K562 (cell line): ENCODE measurements at regions not wholly inside any gene's neighbourhood (a gene's known extent, or its start where the extent isn't known, plus 50 kb on each side); places are given as distances from the start of the nearest gene placed in this dataset.
A peak's percentile ranks its signal among the peaks of the same experiment; 100 is the strongest.

Experiments used
- ATAC-seq: fragments of 200-7000 bp; cut with Tn5 transposase; 3 replicates; pipeline ENCODE4 v1.9.1; 2020; ENCODE audit warnings: moderate library complexity
- BruUV-seq: library from RNA; stranded (reverse); fragments of 400-500 nt; replicated peaks from 2 replicates; lab custom pipeline; 2021; lab: Mats Ljungman, UMichigan
- CTCF ChIA-PET: fragments of 300-600 bp; formaldehyde crosslinking; extraction: SDS; loops from one replicate; lab custom pipeline; 2021; ENCODE audit warnings: low intra/inter-chr PET ratio; lab: Yijun Ruan, JAX
- POLR2A ChIA-PET: fragments of 300-600, 350-650 bp; sonication (Branson Sonifier 250); formaldehyde crosslinking; extraction: SDS; loops from one replicate; lab custom pipeline; 2021; ENCODE audit warnings: antibody characterized with exemption, inconsistent platforms; lab: Yijun Ruan, JAX
- DNase-seq, 4 experiments: peaks; one replicate each; pipeline versions ENCODE4 v3.0.0 to v3.0.0-alpha.2; 2011 to 2018; ENCODE audit warnings: low spot score in 3 of 4, mixed read lengths in 3 of 4; ENCODE audit errors: extremely low read depth in 1 of 4
- FAIRE-seq: peaks from 2 replicates; lab custom pipeline; 2011; peaks lifted over from hg19 to GRCh38; lab: Jason Lieb, UNC
- H2AFZ ChIP-seq: 2 replicates; pipeline ENCODE4 v1.6.0; 2011; ENCODE audit warnings: low read depth, low read length, control low read depth, inconsistent platforms
- H3K27ac ChIP-seq: fragments of 200-600 bp; 3 replicates; pipeline ENCODE4 v1.8.0; 2011; ENCODE audit warnings: low read depth, mild to moderate bottlenecking, control low read depth, inconsistent platforms, low read length, moderate library complexity, mixed read lengths; ENCODE audit errors: extremely low read depth
- H3K27me3 ChIP-seq, 2 experiments: fragments of 300-600 bp in 1 of 2; 2 replicates in 1 of 2; 3 replicates in 1 of 2; pipeline versions ENCODE4 v1.6.0 to v1.8.0; 2011; ENCODE audit warnings: inconsistent platforms in 2 of 2, low read length in 2 of 2, mild to moderate bottlenecking in 1 of 2, mixed read lengths in 1 of 2, moderate library complexity in 1 of 2; ENCODE audit not compliant: control insufficient read depth in 2 of 2, insufficient read depth in 2 of 2
- H3K36me3 ChIP-seq: fragments of 300-600 bp; 3 replicates; pipeline ENCODE4 v1.8.0; 2011; ENCODE audit warnings: mild to moderate bottlenecking, low read length, inconsistent platforms; ENCODE audit not compliant: control insufficient read depth, insufficient read depth
- H3K4me1 ChIP-seq, 2 experiments: fragments of 200-600 bp in 1 of 2; replicated peaks in 1 of 2; 2 replicates in 1 of 2; 3 replicates in 1 of 2; pipeline versions ENCODE4 v1.5.1 to v1.8.0; 2011; ENCODE audit warnings: inconsistent platforms in 2 of 2, low read length in 2 of 2, mild to moderate bottlenecking in 1 of 2, mixed read lengths in 1 of 2, moderate library complexity in 1 of 2; ENCODE audit not compliant: control insufficient read depth in 2 of 2, insufficient read depth in 2 of 2
- H3K4me2 ChIP-seq: 2 replicates; pipeline ENCODE4 v1.6.1; 2011; ENCODE audit warnings: low read length, control low read depth, inconsistent platforms, mixed read lengths; ENCODE audit not compliant: insufficient read depth
- H3K4me3 ChIP-seq: fragments of 200-600 bp; sonication (generic), shearing (Covaris generic); 2 replicates; pipeline ENCODE4 v1.5.1; 2016; ENCODE audit warnings: control low read depth, inconsistent platforms
- H3K79me2 ChIP-seq: fragments of 200-600 bp; 3 replicates; pipeline ENCODE4 v1.8.0; 2011; ENCODE audit warnings: low read length, inconsistent platforms; ENCODE audit not compliant: control insufficient read depth, insufficient read depth
- H3K9ac ChIP-seq, 2 experiments: 2 replicates each; pipeline versions ENCODE4 v1.6.0 to v1.6.1; 2011; ENCODE audit warnings: low read depth in 2 of 2, low read length in 2 of 2, control low read depth in 1 of 2, inconsistent platforms in 1 of 2, mild to moderate bottlenecking in 1 of 2, mixed read lengths in 1 of 2; ENCODE audit not compliant: insufficient read depth in 1 of 2
- H3K9me1 ChIP-seq: one replicate; pipeline ENCODE4 v1.6.0; 2011; ENCODE audit warnings: inconsistent platforms, mild to moderate bottlenecking, low read length, moderate library complexity; ENCODE audit not compliant: control insufficient read depth, insufficient read depth
- H3K9me3 ChIP-seq: replicated peaks from 2 replicates; pipeline ENCODE4 v1.5.1; 2011; ENCODE audit warnings: low read depth, low read length, inconsistent platforms; ENCODE audit not compliant: control insufficient read depth, insufficient read depth
- H4K20me1 ChIP-seq: replicated peaks from 2 replicates; pipeline ENCODE4 v1.6.1; 2011; ENCODE audit warnings: low read length, inconsistent platforms, mixed read lengths; ENCODE audit not compliant: control insufficient read depth, insufficient read depth
- CREB1 ChIP-seq, 2 experiments: sonication (generic) in 1 of 2; formaldehyde crosslinking in 1 of 2; IDR thresholded peaks; 2 replicates each; pipeline versions ENCODE4 v1.6.1 to v1.8.0; 2012 to 2022; ENCODE audit warnings: inconsistent platforms in 1 of 2, mild to moderate bottlenecking in 1 of 2, missing genetic modification reagents in 1 of 2, moderate library complexity in 1 of 2
- DPF2 ChIP-seq: fragments of 450-650 bp; IDR thresholded peaks from 2 replicates; pipeline ENCODE4 v1.6.1; 2016
- E2F5 ChIP-seq: sonication (generic); formaldehyde crosslinking; IDR thresholded peaks from 2 replicates; pipeline ENCODE4 v1.8.0; 2022; ENCODE audit warnings: mild to moderate bottlenecking, missing genetic modification reagents
- GABPA ChIP-seq: fragments of 200-800 bp; sonication (Bioruptor generic); conservative IDR thresholded peaks from 2 replicates; pipeline ENCODE4 v1.6.1; 2016; ENCODE audit warnings: low read depth, missing genetic modification characterization, missing compliant biosample characterization
- GABPB1 ChIP-seq: sonication (generic); formaldehyde crosslinking; IDR thresholded peaks from 2 replicates; pipeline ENCODE4 v1.8.0; 2022; ENCODE audit warnings: mild to moderate bottlenecking, missing genetic modification reagents
- HOXB6 ChIP-seq: fragments of 250-450 bp; sonication (Bioruptor Pico); IDR thresholded peaks from 2 replicates; pipeline ENCODE4 v1.5.1; 2022; ENCODE audit warnings: mild to moderate bottlenecking, borderline replicate concordance
- PCBP1 ChIP-seq: fragments of 200-400 bp; formaldehyde crosslinking; IDR thresholded peaks from 2 replicates; pipeline ENCODE4 v1.6.1; 2018; ENCODE audit warnings: mild to moderate bottlenecking, low read depth, low read length; ENCODE audit not compliant: poor library complexity, severe bottlenecking
- RBFOX2 ChIP-seq: fragments of 200-400 bp; formaldehyde crosslinking; IDR thresholded peaks from 2 replicates; pipeline ENCODE4 v1.6.1; 2017; ENCODE audit warnings: low read depth, mild to moderate bottlenecking, low read length, moderate library complexity
- ZNF12 ChIP-seq: sonication (generic); formaldehyde crosslinking; IDR thresholded peaks from 2 replicates; pipeline ENCODE4 v1.4.0; 2020; ENCODE audit warnings: mild to moderate bottlenecking, missing genetic modification reagents
- ZNF134 ChIP-seq: fragments of 250-450 bp; sonication (Bioruptor Pico); conservative IDR thresholded peaks from 2 replicates; pipeline ENCODE4 v1.4.0; 2020
- ZNF175 ChIP-seq: fragments of 200-800 bp; sonication (Bioruptor generic); IDR thresholded peaks from 2 replicates; pipeline ENCODE4 v1.6.1; 2016; ENCODE audit warnings: low read depth, mild to moderate bottlenecking, missing genetic modification characterization, missing compliant biosample characterization
- WGBS: fragments of 100-300 bp; shearing (Covaris generic); methylation state at CpG from one replicate; pipeline ENCODE4 v1.1.6; 2016; ENCODE audit warnings: low coverage, mixed read lengths; ENCODE audit not compliant: insufficient coverage; ENCODE audit errors: missing lambda C conversion rate; 5-methylcytosine and 5-hydroxymethylcytosine counted together
- in situ Hi-C: fragments of 300-500 bp; cut with MboI; formaldehyde crosslinking; loops from 4 replicates; pipeline ENCODE4 v1.15.0; 2018; ENCODE audit warnings: inconsistent platforms, mixed read lengths
- intact Hi-C: fragments of 100-400 bp; cut with micrococcal nuclease; formaldehyde crosslinking; loops from 2 replicates; pipeline ENCODE4 v1.14.2; 2022
- TF ChIP-seq, protein P1 (sequence below): fragments of 450-650 bp; IDR thresholded peaks from 2 replicates; pipeline ENCODE4 v1.6.1; 2016; ENCODE audit warnings: borderline replicate concordance
- TF ChIP-seq, protein P2 (sequence below): conservative IDR thresholded peaks from 2 replicates; pipeline ENCODE4 v1.6.1; 2011; ENCODE audit warnings: low read depth, mild to moderate bottlenecking, low read length; ENCODE audit not compliant: control insufficient read depth
- TF ChIP-seq, protein P3 (sequence below): fragments of 250-450 bp; sonication (Bioruptor Pico); IDR thresholded peaks from 2 replicates; pipeline ENCODE4 v1.5.1; 2021; ENCODE audit warnings: mild to moderate bottlenecking

- H4K20me1 ChIP-seq = no peaks in the 10 kb centered on the region
- no TSS peak for BruUV-seq
- H3K9me1 ChIP-seq = no peaks in the 10 kb centered on the region
- peaks cover 5% of the 10 kb centered on the region; the same call in 1 of the 2 replicates for H3K9me3 ChIP-seq
- FAIRE-seq = no peak
- WGBS = 74% methylated on average over 45 of the region's 53 CpGs
- no peak overlapping the region for H3K27ac ChIP-seq
- CTCF ChIA-PET = no interaction called here
- intact Hi-C loops = no loop called here
- DNase-seq = no peak
- H3K4me1 ChIP-seq = peaks cover 0 to 11% of the 10 kb centered on the region in 2 experiments; a peak in 1 of 5 replicates
- H3K36me3 ChIP-seq = no peaks in the 10 kb centered on the region
- H3K4me2 ChIP-seq = no peak overlapping the region
- ATAC-seq = no peak
- in situ Hi-C loops = no loop called here
- H3K79me2 ChIP-seq = no peaks in the 10 kb centered on the region
- H3K27me3 ChIP-seq = no peaks in the 10 kb centered on the region
- POLR2A ChIA-PET = no interaction called here
- H3K9ac ChIP-seq = no peak overlapping the region
- H3K4me3 ChIP-seq = no peak overlapping the region
- no peak overlapping the region for H2AFZ ChIP-seq
- TF ChIP-seq GABPB1 (CRISPR knock-in tag) (no peak), E2F5 (CRISPR knock-in tag) (no peak), RBFOX2 (peak; percentile 23; the same call in 1 of the 2 replicates), ZNF12 (CRISPR knock-in tag) (no peak), ZNF134 (CRISPR knock-in tag) (no peak), CREB1 (IDR thresholded peaks at IDR 0.05) (no peak), CREB1 (CRISPR knock-in tag; IDR thresholded peaks at IDR 0.05) (no peak), DPF2 (no peak), ZNF175 (CRISPR knock-in tag) (no peak), GABPA (tag) (no peak), HOXB6 (CRISPR knock-in tag) (no peak), PCBP1 (peak; percentile 19)
- TF ChIP-seq, protein P1, sequence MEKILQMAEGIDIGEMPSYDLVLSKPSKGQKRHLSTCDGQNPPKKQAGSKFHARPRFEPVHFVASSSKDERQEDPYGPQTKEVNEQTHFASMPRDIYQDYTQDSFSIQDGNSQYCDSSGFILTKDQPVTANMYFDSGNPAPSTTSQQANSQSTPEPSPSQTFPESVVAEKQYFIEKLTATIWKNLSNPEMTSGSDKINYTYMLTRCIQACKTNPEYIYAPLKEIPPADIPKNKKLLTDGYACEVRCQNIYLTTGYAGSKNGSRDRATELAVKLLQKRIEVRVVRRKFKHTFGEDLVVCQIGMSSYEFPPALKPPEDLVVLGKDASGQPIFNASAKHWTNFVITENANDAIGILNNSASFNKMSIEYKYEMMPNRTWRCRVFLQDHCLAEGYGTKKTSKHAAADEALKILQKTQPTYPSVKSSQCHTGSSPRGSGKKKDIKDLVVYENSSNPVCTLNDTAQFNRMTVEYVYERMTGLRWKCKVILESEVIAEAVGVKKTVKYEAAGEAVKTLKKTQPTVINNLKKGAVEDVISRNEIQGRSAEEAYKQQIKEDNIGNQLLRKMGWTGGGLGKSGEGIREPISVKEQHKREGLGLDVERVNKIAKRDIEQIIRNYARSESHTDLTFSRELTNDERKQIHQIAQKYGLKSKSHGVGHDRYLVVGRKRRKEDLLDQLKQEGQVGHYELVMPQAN = no peak
- TF ChIP-seq, protein P2, sequence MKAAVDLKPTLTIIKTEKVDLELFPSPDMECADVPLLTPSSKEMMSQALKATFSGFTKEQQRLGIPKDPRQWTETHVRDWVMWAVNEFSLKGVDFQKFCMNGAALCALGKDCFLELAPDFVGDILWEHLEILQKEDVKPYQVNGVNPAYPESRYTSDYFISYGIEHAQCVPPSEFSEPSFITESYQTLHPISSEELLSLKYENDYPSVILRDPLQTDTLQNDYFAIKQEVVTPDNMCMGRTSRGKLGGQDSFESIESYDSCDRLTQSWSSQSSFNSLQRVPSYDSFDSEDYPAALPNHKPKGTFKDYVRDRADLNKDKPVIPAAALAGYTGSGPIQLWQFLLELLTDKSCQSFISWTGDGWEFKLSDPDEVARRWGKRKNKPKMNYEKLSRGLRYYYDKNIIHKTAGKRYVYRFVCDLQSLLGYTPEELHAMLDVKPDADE = no peak
- TF ChIP-seq, protein P3, sequence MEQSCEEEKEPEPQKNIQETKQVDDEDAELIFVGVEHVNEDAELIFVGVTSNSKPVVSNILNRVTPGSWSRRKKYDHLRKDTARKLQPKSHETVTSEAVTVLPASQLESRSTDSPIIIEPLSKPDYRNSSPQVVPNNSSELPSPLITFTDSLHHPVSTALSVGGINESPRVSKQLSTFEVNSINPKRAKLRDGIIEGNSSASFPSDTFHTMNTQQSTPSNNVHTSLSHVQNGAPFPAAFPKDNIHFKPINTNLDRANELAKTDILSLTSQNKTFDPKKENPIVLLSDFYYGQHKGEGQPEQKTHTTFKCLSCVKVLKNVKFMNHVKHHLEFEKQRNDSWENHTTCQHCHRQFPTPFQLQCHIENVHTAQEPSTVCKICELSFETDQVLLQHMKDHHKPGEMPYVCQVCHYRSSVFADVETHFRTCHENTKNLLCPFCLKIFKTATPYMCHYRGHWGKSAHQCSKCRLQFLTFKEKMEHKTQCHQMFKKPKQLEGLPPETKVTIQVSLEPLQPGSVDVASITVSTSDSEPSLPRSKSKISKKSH = no peak
Measured at GRCh38 chr5:12794476-12795332, 890.5 kb upstream of the CTNND2 start.
